HEK293 (cell line): ENCODE measurements at regions not wholly inside any gene's neighbourhood (a gene's known extent, or its start where the extent isn't known, plus 50 kb on each side); places are given as distances from the start of the nearest gene placed in this dataset.

ENCODE experiments used
- CTCF ChIA-PET: fragments of 350-600 bp; formaldehyde crosslinking; extraction: SDS; loops from one replicate; lab custom pipeline; 2021; ENCODE audit warnings: antibody characterized with exemption; lab: Yijun Ruan, JAX
- POLR2A ChIA-PET: fragments of 300-600 bp; formaldehyde crosslinking; extraction: SDS; loops from one replicate; lab custom pipeline; 2020; ENCODE audit warnings: antibody characterized with exemption, inconsistent platforms; lab: Yijun Ruan, JAX
- H3K27ac ChIP-seq: fragments of 200-500 bp; sonication (Bioruptor generic); 2 replicates; pipeline ENCODE4 v1.5.1; 2014; ENCODE audit warnings: low read depth, low read length, control low read depth, inconsistent platforms; ENCODE audit errors: extremely low read depth
- H3K36me3 ChIP-seq, 2 experiments: fragments of 200-500 bp in 1 of 2; sonication (Bioruptor generic) in 1 of 2; 1 replicate in 1 of 2; 2 replicates in 1 of 2; pipeline ENCODE4 v1.5.1; 2014 to 2017; ENCODE audit warnings: inconsistent platforms in 2 of 2, low read length in 2 of 2; ENCODE audit not compliant: control insufficient read depth in 2 of 2, insufficient read depth in 1 of 2
- H3K4me1 ChIP-seq: fragments of 200-500 bp; sonication (Bioruptor generic); 2 replicates; pipeline ENCODE4 v1.5.1; 2014; ENCODE audit warnings: mild to moderate bottlenecking, low read length, inconsistent platforms; ENCODE audit not compliant: control insufficient read depth, insufficient read depth
- H3K4me3 ChIP-seq: 2 replicates; pipeline ENCODE4 v1.5.1; 2011; ENCODE audit warnings: low read depth, mild to moderate bottlenecking, control low read depth, low read length, moderate library complexity
- H3K9me3 ChIP-seq: fragments of 200-500 bp; sonication (Bioruptor generic); 2 replicates; pipeline ENCODE4 v1.5.1; 2014; ENCODE audit warnings: low read depth, low read length, inconsistent platforms; ENCODE audit not compliant: control insufficient read depth, insufficient read depth
- SP2 ChIP-seq: fragments of 450-650 bp; formaldehyde crosslinking; IDR thresholded peaks from 2 replicates; pipeline ENCODE4 v1.5.1; 2016; ENCODE audit warnings: missing biosample characterization, missing genetic modification characterization
- ZNF121 ChIP-seq: fragments of 450-650 bp; formaldehyde crosslinking; IDR thresholded peaks from 2 replicates; pipeline ENCODE4 v1.5.1; 2016; ENCODE audit warnings: missing biosample characterization, missing genetic modification characterization
- ZNF155 ChIP-seq: fragments of 450-650 bp; formaldehyde crosslinking; IDR thresholded peaks from 2 replicates; pipeline ENCODE4 v1.5.1; 2016; ENCODE audit warnings: missing biosample characterization, missing genetic modification characterization
- ZNF169 ChIP-seq: fragments of 450-650 bp; formaldehyde crosslinking; IDR thresholded peaks from 2 replicates; pipeline ENCODE4 v1.5.1; 2016; ENCODE audit warnings: missing biosample characterization, missing genetic modification characterization
- ZNF19 ChIP-seq: fragments of 450-650 bp; formaldehyde crosslinking; IDR thresholded peaks from 2 replicates; pipeline ENCODE4; 2016; ENCODE audit warnings: missing biosample characterization, missing genetic modification characterization, low read depth
- ZNF335 ChIP-seq: fragments of 450-650 bp; formaldehyde crosslinking; conservative IDR thresholded peaks from 2 replicates; pipeline ENCODE4 v1.5.1; 2016; ENCODE audit warnings: missing biosample characterization, missing genetic modification characterization
- ZNF433 ChIP-seq: fragments of 450-650 bp; formaldehyde crosslinking; IDR thresholded peaks from 2 replicates; pipeline ENCODE4 v1.5.1; 2016; ENCODE audit warnings: missing biosample characterization, missing genetic modification characterization, low read depth
- ZNF48 ChIP-seq: fragments of 450-650 bp; formaldehyde crosslinking; IDR thresholded peaks from 2 replicates; pipeline ENCODE4 v1.5.1; 2016; ENCODE audit warnings: missing biosample characterization, missing genetic modification characterization
- ZNF544 ChIP-seq: fragments of 450-650 bp; formaldehyde crosslinking; IDR thresholded peaks from 2 replicates; pipeline ENCODE4 v1.5.0; 2017; ENCODE audit warnings: missing biosample characterization, missing genetic modification characterization
- ZNF626 ChIP-seq: fragments of 450-650 bp; sonication (Bioruptor Pico); formaldehyde crosslinking; IDR thresholded peaks from 2 replicates; pipeline ENCODE4 v1.5.1; 2018; ENCODE audit warnings: missing biosample characterization, missing genetic modification characterization, inconsistent platforms
- ZNF654 ChIP-seq: fragments of 450-650 bp; formaldehyde crosslinking; IDR thresholded peaks from 2 replicates; pipeline ENCODE4 v1.5.1; 2016; ENCODE audit warnings: low read depth, missing biosample characterization, missing genetic modification characterization
- ZNF670 ChIP-seq: fragments of 450-650 bp; formaldehyde crosslinking; IDR thresholded peaks from 2 replicates; pipeline ENCODE4 v1.5.1; 2016; ENCODE audit warnings: missing biosample characterization, missing genetic modification characterization, low read depth
- ZNF701 ChIP-seq: fragments of 450-650 bp; formaldehyde crosslinking; IDR thresholded peaks from 2 replicates; pipeline ENCODE4 v1.5.1; 2016; ENCODE audit warnings: missing biosample characterization, missing genetic modification characterization
- ZNF837 ChIP-seq: fragments of 450-650 bp; formaldehyde crosslinking; IDR thresholded peaks from 2 replicates; pipeline ENCODE4 v1.5.1; 2016; ENCODE audit warnings: missing biosample characterization, missing genetic modification characterization
- ZSCAN23 ChIP-seq: fragments of 450-650 bp; formaldehyde crosslinking; IDR thresholded peaks from 2 replicates; pipeline ENCODE4 v1.5.1; 2016; ENCODE audit warnings: missing biosample characterization, missing genetic modification characterization
- TF ChIP-seq, protein P1 (sequence below): fragments of 450-650 bp; formaldehyde crosslinking; conservative IDR thresholded peaks from 2 replicates; pipeline ENCODE4 v1.5.1; 2016; ENCODE audit warnings: low read depth, missing biosample characterization, missing genetic modification characterization
- TF ChIP-seq, protein P2 (sequence below): fragments of 450-650 bp; formaldehyde crosslinking; IDR thresholded peaks from 2 replicates; pipeline ENCODE4 v1.5.1; 2016; ENCODE audit warnings: missing biosample characterization, missing genetic modification characterization
- TF ChIP-seq, protein P3 (sequence below): fragments of 450-650 bp; formaldehyde crosslinking; IDR thresholded peaks from 2 replicates; pipeline ENCODE4 v1.5.1; 2016; ENCODE audit warnings: missing biosample characterization, missing genetic modification characterization
- TF ChIP-seq, protein P4 (sequence below): fragments of 450-650 bp; formaldehyde crosslinking; IDR thresholded peaks from 2 replicates; pipeline ENCODE4 v1.5.1; 2017; ENCODE audit warnings: missing biosample characterization, missing genetic modification characterization

DNA sequence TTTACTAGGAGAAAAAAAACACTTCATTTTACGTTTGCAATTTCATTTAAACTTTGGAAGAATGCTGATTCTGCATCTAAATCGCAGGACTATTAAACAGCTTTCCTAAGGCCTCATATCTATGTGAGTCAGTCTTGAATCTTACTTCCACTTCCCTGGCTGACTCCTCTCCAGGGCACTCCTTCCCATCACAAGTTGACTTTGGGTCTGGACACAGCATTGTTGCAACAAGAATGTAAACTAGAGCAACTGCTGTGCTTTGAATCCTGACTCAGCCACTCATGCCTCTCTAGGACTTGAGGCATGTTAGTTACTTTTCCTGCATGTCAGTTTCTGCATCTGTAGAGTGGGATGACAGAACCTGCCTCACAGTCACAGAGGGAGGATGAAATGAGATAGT, 413.8 kb downstream of the FAT4 start:
- ChIA-PET CTCF (no interaction called here), POLR2A (no interaction called here)
- Histone ChIP-seq H3K4me3 (no peak overlapping the region), H3K27ac (no peak overlapping the region), H3K36me3 (no peaks in the 10 kb centered on the region), H3K4me1 (no peaks in the 10 kb centered on the region), H3K9me3 (no peaks in the 10 kb centered on the region)
- TF ChIP-seq, protein P1, sequence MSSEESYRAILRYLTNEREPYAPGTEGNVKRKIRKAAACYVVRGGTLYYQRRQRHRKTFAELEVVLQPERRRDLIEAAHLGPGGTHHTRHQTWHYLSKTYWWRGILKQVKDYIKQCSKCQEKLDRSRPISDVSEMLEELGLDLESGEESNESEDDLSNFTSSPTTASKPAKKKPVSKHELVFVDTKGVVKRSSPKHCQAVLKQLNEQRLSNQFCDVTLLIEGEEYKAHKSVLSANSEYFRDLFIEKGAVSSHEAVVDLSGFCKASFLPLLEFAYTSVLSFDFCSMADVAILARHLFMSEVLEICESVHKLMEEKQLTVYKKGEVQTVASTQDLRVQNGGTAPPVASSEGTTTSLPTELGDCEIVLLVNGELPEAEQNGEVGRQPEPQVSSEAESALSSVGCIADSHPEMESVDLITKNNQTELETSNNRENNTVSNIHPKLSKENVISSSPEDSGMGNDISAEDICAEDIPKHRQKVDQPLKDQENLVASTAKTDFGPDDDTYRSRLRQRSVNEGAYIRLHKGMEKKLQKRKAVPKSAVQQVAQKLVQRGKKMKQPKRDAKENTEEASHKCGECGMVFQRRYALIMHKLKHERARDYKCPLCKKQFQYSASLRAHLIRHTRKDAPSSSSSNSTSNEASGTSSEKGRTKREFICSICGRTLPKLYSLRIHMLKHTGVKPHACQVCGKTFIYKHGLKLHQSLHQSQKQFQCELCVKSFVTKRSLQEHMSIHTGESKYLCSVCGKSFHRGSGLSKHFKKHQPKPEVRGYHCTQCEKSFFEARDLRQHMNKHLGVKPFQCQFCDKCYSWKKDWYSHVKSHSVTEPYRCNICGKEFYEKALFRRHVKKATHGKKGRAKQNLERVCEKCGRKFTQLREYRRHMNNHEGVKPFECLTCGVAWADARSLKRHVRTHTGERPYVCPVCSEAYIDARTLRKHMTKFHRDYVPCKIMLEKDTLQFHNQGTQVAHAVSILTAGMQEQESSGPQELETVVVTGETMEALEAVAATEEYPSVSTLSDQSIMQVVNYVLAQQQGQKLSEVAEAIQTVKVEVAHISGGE: no peak
- TF ChIP-seq ZNF670 (tag by site-specific recombination) (no peak), ZNF121 (tag by site-specific recombination) (no peak), ZNF837 (no peak), ZNF169 (tag by site-specific recombination) (no peak), ZSCAN23 (tag by site-specific recombination) (no peak), ZNF48 (tag by site-specific recombination) (no peak), ZNF654 (tag by site-specific recombination) (no peak), ZNF626 (no peak), SP2 (tag by site-specific recombination) (no peak), ZNF544 (tag by site-specific recombination) (no peak), ZNF335 (tag by site-specific recombination) (no peak), ZNF433 (tag by site-specific recombination) (no peak), ZNF701 (tag by site-specific recombination) (no peak), ZNF155 (no peak), ZNF19 (no peak)
- TF ChIP-seq, protein P2, sequence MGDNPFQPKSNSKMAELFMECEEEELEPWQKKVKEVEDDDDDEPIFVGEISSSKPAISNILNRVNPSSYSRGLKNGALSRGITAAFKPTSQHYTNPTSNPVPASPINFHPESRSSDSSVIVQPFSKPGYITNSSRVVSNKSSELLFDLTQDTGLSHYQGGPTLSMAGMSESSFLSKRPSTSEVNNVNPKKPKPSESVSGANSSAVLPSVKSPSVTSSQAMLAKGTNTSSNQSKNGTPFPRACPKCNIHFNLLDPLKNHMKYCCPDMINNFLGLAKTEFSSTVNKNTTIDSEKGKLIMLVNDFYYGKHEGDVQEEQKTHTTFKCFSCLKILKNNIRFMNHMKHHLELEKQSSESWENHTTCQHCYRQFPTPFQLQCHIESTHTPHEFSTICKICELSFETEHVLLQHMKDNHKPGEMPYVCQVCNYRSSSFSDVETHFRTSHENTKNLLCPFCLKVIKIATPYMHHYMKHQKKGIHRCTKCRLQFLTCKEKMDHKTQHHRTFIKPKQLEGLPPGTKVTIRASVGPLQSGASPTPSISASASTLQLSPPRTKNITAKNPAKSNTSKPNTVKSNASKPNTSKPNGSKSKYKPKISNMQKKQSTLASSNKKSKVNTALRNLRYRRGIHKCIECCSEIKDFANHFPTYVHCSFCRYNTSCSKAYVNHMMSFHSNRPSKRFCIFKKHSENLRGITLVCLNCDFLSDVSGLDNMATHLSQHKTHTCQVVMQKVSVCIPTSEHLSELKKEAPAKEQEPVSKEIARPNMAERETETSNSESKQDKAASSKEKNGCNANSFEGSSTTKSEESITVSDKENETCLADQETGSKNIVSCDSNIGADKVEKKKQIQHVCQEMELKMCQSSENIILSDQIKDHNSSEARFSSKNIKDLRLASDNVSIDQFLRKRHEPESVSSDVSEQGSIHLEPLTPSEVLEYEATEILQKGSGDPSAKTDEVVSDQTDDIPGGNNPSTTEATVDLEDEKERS: no peak
- TF ChIP-seq, protein P3, sequence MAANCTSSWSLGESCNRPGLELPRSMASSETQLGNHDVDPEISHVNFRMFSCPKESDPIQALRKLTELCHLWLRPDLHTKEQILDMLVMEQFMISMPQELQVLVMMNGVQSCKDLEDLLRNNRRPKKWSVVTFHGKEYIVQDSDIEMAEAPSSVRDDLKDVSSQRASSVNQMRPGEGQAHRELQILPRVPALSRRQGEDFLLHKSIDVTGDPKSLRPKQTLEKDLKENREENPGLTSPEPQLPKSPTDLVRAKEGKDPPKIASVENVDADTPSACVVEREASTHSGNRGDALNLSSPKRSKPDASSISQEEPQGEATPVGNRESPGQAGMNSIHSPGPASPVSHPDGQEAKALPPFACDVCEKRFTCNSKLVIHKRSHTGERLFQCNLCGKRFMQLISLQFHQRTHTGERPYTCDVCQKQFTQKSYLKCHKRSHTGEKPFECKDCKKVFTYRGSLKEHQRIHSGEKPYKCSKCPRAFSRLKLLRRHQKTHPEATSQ (tag by site-specific recombination): no peak
- TF ChIP-seq, protein P4, sequence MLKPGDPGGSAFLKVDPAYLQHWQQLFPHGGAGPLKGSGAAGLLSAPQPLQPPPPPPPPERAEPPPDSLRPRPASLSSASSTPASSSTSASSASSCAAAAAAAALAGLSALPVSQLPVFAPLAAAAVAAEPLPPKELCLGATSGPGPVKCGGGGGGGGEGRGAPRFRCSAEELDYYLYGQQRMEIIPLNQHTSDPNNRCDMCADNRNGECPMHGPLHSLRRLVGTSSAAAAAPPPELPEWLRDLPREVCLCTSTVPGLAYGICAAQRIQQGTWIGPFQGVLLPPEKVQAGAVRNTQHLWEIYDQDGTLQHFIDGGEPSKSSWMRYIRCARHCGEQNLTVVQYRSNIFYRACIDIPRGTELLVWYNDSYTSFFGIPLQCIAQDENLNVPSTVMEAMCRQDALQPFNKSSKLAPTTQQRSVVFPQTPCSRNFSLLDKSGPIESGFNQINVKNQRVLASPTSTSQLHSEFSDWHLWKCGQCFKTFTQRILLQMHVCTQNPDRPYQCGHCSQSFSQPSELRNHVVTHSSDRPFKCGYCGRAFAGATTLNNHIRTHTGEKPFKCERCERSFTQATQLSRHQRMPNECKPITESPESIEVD (tag by site-specific recombination): no peak
